KOPT-K1 (cell line): ENCODE measurements at regions not wholly inside any gene's neighbourhood (a gene's known extent, or its start where the extent isn't known, plus 50 kb on each side); places are given as distances from the start of the nearest gene placed in this dataset.

ENCODE experiments used
- H3K27ac ChIP-seq: fragments of 200-600 bp; sonication (generic); 2 replicates; pipeline ENCODE4 v1.5.1; 2016; ENCODE audit warnings: antibody characterized with exemption, mild to moderate bottlenecking, low read depth, low read length; ENCODE audit not compliant: poor library complexity, severe bottlenecking
- H3K36me3 ChIP-seq: fragments of 200-600 bp; sonication (generic); 2 replicates; pipeline ENCODE4 v1.5.1; 2017; ENCODE audit warnings: antibody characterized with exemption, mild to moderate bottlenecking, low read length, moderate library complexity; ENCODE audit not compliant: insufficient read depth
- H3K9me3 ChIP-seq: fragments of 200-600 bp; sonication (generic); 2 replicates; pipeline ENCODE4 v1.5.1; 2017; ENCODE audit warnings: antibody characterized with exemption, low read length, mild to moderate bottlenecking; ENCODE audit not compliant: insufficient read depth, poor library complexity, severe bottlenecking

DNA sequence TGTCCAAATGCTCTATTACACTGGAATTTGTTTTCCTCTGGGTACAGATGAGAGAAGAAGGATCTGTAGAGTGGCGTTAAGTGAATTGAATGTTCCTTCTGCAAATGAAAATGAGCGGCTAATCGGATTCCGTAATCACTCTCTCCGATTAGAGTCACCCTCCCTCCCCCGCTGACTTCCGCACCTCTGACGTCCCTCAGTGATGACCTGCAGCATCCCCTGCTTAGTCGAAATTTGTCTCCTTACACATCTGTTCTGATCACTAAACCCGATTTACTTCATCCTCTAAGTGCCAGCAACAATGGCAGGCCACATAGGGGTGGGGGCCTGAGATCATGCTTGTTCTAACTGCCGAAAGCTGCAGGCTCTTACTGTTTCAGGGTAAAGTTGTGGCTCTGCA, 378.7 kb downstream of the SEC16B start:
- Histone ChIP-seq H3K27ac (no peak overlapping the region), H3K9me3 (no peaks in the 10 kb centered on the region), H3K36me3 (no peaks in the 10 kb centered on the region)

DNA sequence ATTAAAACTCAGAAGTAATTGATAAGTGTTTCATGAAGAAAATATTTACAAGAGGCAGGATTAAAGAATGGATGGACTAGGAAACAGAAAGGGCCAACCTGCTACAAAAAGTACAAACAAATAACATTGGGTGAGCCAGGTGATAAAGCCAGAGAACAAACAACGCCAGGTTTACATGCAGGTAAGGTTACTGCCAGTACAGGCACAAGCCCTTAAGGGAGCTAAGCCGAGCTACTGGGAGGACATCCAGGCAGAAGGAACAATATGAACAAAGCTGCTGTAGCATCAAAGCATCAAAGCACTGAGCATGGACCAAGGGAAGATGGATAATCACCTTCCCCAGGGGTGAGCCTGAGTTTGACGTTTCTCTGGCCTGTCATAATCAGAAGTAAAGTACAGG, 380.7 kb downstream of the SEC16B start:
- no peaks in the 10 kb centered on the region for H3K9me3 ChIP-seq
- H3K27ac ChIP-seq, result no peak overlapping the region
- H3K36me3 ChIP-seq, result no peaks in the 10 kb centered on the region

DNA sequence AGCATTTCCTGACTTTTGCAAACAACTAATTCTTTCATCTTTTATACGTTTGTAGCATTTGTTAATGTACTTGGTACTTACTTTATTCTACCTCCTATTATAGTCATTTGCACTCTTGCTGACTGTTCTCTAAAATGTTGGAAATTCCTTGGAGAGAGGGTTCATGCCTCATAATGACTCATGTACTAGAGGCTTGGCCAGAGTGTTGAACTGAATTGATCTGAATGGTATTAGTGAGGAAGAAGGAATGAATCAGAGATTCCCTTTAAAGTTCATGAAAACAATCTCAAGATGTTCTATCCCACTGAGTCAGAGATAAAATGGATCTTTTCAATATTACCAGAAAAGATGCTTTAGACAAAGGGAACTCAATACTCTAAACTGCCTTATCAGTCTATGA, 383.4 kb downstream of the SEC16B start:
- H3K36me3 ChIP-seq, result no peaks in the 10 kb centered on the region
- H3K9me3 ChIP-seq, result no peaks in the 10 kb centered on the region
- no peak overlapping the region for H3K27ac ChIP-seq

DNA sequence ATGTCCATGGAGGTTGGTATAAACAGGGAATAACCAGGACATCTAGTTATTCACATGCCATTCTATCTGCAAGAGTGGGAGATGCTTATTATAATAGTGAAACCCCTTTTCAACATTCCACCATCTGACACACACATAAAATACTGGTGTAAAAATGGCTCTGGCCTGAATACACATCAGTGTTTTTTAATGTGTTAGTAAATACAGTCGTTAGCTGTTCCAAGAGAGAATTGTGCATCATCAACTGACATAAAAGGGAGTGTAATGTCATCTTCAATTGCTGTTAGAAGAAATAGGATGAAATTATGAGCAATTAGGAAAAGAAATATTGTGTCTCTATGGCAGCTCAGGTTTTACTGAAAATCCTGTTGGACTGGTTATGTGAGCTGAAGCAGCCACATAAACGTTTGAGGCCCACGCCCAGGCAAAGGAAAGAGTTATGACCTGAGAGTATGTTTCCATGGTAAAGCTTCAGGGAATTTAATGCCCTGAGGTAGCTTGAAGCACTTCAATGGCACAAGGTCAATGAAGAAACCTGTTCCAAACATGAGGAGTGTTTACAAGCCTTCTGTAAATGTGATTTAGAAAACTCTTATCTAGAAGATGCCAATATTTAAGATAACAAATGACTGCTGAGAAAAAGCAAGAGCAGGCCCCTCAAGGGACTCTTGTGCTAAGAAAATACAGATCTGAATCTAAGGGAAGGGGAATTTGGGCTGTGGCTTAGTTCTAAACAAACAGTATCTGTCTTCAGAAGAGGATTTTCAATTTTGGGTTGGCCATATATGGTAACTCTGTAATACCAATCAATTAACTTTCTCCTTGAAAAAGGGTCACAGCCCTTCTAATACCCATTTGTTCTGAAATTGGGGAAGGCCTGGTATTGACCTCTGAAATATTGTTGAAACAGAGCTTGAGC, 384.3 kb downstream of the SEC16B start:
- Histone ChIP-seq H3K36me3 (no peaks in the 10 kb centered on the region), H3K9me3 (no peaks in the 10 kb centered on the region), H3K27ac (no peak overlapping the region)

DNA sequence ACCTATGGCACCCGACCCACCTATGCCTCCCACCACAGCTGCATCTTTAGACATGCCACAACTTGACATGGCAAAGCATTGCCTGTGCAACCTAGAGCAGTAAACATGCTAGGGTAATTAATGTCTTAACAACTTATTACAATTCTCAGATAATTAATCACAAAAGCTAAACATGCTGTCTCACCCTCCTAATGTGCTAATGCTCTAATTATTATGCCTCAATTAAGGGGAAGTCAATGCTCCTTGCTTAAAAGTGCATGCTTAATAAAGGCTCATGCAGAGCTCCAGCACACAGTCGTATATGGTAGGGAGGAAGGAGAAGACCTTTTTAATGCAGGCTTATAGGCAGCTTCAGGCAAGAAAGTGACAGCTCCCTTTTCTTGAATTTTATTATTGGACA, 396.0 kb downstream of the SEC16B start:
- Histone ChIP-seq H3K9me3 (no peaks in the 10 kb centered on the region), H3K36me3 (no peaks in the 10 kb centered on the region), H3K27ac (no peak overlapping the region)

DNA sequence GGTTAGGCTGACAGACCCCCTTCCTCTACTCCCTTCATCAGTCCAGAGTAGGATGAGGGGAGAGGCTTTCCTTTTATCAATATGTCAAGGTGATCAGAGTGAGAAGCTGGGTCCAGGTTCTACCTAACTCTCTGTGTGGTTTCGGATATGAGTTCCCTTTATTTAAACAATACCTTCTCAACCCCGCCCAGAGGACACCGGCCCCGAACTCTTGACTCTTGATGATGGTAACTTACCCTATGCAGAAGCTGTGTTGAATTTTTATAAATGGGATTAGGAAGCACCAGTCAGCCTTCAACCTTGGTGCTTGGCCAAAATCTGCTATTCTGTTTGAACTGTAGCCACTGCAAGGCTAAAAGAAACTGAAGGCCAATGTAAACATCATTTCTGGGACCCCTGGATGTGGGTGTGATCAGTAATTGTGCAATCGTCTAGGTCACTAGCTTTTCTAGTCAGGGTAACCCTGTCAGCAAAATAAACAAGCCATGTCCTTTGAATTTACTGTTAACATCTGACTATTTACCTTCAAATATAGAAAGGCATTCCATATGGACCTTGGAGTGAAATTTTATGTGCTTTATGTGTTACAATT, 398.3 kb downstream of the SEC16B start:
- Histone ChIP-seq H3K9me3 (no peaks in the 10 kb centered on the region), H3K27ac (no peak overlapping the region), H3K36me3 (no peaks in the 10 kb centered on the region)

DNA sequence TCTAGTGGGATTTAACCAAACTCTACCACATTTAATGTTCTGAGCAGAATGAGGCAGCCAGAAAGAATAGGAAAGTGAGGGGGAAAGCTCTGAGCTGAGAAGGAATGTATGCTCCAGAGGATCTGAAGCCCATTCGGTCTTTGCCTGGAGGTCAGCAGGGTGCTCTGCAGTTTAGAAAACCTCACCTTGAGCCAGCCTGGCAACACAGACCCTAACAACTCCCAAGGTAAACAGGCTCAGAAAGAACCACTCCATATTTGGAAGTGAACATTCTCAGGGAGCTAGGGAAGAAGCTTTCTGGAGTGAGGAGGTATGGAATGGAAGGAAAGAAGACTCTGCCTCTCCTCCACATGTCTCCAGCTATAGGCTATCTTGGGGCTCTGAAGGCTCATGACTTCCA, 398.8 kb downstream of the SEC16B start:
- no peaks in the 10 kb centered on the region for H3K36me3 ChIP-seq
- H3K27ac ChIP-seq, result no peak overlapping the region
- no peaks in the 10 kb centered on the region for H3K9me3 ChIP-seq

DNA sequence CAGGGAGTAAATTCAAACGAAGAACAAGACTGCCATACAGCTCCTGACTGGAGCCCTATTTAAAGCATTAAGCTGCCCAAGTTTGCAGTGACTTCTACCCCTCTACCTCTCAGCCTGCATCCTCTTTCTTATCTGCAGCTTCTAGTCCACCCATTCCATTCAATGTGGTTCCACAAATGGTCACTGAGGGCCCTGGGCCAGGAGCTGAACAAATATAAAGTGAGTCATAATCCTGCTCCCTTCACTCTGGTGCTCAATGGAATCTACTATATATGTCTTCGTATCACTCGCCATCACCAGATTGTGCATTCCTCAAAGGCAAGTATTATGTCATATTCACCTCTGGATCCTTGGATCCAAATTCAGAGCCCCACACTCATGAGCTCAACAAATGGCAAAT, 398.7 kb downstream of the BRINP2 start:
- Histone ChIP-seq H3K36me3 (no peaks in the 10 kb centered on the region), H3K27ac (no peak overlapping the region), H3K9me3 (no peaks in the 10 kb centered on the region)

DNA sequence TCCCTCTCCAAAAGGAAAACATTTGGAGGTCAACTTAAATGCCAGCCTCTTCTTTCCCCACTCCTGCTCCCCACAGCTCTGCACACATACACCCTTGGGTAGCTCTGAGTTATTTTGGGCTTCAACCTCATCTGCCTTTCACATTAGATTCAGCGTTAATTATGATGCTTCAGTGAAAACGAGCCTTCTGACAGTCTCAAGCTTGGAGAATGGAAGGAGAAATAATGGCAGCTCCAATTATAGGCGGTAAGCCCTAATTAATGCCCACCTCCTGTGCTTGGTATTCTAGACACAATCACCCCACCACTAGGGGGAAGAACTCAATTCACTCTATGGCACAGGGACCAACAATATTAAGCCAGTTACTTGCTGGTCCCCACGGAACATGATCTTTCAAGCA, 397.9 kb downstream of the BRINP2 start:
- H3K36me3 ChIP-seq, result no peaks in the 10 kb centered on the region
- no peaks in the 10 kb centered on the region for H3K9me3 ChIP-seq
- no peak overlapping the region for H3K27ac ChIP-seq

DNA sequence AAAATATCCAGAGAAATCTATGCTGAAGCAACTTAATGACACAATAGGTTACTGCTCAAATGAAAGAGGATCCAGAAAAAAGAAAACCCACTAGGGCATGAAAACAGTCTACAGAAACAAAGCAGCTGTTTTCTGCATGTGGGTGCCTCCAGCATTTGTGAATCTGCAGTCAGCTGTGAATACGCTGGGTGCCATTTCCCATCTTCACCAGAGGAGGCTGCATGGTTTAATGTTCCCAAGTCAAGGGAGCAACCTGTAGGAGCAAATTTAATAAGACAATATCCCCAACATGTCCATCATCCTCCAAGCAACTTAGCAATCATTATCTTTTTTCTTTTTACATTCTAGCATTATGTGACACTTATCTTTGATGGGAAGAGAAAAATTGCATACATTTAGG, 396.6 kb downstream of the BRINP2 start:
- H3K27ac ChIP-seq, result no peak overlapping the region
- no peaks in the 10 kb centered on the region for H3K36me3 ChIP-seq
- no peaks in the 10 kb centered on the region for H3K9me3 ChIP-seq

DNA sequence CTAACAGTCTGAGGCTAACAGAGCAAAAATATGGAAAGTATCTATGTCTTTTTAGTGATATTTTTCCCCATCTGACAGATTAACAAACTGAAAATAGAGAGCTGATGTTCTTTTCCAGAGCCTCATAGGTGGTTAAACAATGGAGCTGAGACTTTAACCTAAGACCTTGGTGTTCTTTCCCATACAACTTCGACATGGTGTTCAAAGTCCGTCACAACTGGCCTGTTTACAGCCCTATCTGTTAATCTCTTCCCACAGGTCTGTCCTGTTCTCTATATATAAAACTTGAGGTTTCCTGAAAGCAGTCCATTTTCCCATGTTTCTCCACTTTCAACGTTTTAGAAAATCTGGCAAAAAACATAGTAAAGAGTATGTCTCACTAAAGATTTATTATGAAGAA, 395.7 kb downstream of the BRINP2 start:
- Histone ChIP-seq H3K36me3 (no peaks in the 10 kb centered on the region), H3K27ac (no peak overlapping the region), H3K9me3 (no peaks in the 10 kb centered on the region)

DNA sequence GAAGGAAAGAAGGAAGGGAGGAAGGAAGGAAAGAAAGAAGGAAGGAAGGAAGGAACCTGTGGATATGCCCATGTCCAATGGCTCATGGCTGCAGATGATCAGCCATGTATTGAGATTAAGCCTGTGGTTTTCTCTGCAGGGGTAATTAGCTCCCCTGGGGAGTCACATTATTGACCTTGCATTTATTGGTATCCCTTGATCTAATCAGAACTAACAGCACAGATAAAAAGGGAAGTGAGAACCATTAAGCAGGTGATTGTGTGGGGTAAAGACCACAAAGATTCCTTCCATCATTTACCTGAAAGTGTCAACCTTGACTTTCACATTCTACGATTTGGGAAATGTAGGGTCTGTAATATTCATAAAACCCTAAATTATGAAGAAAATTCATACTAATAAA, 390.7 kb downstream of the BRINP2 start:
- Histone ChIP-seq H3K27ac (no peak overlapping the region), H3K36me3 (no peaks in the 10 kb centered on the region), H3K9me3 (no peaks in the 10 kb centered on the region)

DNA sequence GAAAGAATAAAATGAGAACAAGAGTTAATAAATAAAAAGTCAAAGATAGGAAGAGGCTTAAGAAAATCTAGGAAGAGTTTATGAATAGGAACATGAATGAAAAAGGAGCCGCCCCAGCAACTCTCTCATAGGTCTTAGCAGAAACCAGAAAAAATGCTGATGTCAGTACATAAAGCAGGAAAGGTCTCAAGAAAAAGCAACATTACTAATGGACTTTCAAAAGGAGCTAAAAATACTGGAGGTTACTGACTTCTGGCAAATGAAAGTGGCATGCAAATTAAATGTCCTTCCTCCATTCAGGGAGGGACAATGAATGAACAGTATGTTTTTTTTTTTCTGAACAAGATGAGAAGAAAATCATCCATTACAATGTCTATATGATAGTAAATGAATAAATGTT, 387.6 kb downstream of the BRINP2 start:
- no peaks in the 10 kb centered on the region for H3K36me3 ChIP-seq
- H3K9me3 ChIP-seq, result no peaks in the 10 kb centered on the region
- H3K27ac ChIP-seq, result no peak overlapping the region

DNA sequence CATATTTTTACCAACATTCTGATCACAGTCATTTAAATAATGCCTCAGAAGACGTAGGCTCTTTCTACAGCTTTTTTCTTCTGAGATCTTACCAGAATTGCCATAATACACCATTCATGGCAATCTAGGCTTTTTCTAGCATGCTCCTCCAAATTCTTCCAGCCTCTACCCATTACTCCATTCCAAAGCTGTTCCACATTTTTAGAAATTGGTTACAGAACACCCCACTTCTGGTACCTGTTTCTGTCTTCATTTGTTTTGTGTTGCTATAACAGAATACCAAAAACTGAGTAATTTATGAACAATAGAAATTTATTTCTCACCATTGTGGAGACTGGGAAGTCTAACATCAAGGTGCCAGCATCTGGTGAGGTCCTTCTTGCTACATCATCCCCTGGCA, 385.4 kb downstream of the BRINP2 start:
- Histone ChIP-seq H3K9me3 (no peaks in the 10 kb centered on the region), H3K27ac (no peak overlapping the region), H3K36me3 (no peaks in the 10 kb centered on the region)

DNA sequence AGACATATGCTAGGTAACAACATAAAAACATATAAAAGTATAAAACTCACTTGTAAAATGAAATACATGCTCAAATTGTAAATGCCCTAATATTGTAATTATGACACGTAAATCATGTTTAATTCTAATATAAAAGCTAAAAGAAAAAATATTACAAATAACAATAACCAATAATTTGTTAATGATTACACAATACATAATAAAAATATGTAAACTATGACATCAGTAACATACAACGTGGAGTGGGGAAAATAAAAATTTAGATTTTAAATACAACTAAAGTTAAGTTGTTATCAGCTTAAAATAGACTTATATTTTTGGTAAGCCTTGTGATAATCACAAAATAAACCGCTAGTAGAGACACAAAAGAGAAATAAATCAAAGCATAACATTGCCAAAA, 376.4 kb downstream of the BRINP2 start:
- no peak overlapping the region for H3K27ac ChIP-seq
- H3K9me3 ChIP-seq, result no peaks in the 10 kb centered on the region
- H3K36me3 ChIP-seq, result no peaks in the 10 kb centered on the region

DNA sequence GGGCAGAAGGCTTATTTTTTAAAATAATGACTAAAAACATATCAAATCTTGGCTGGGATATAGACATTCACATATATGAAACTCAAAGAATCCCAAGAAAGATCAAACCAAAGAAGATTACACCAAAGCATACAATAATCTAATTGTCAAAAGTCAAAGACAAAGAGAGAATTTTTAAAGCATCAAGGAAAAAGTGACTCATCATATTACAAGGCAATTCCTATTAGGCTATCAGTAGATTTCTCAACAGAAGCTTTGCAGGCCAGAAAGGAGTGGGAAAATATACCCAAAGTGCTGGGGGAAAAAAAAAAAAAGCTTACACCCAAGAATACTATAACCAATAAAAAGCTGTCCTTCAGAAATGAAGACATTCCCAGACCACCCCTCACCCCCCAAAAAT, 375.6 kb downstream of the BRINP2 start:
- Histone ChIP-seq H3K36me3 (no peaks in the 10 kb centered on the region), H3K27ac (no peak overlapping the region), H3K9me3 (no peaks in the 10 kb centered on the region)
